GM21360 (cell line): ENCODE measurements at regions not wholly inside any gene's neighbourhood (a gene's known extent, or its start where the extent isn't known, plus 50 kb on each side); places are given as distances from the start of the nearest gene placed in this dataset.
"Not testable (repeated sequence)": the region's sequence is repeated elsewhere in the genome, so short reads cannot be mapped to it uniquely, and the experiment has no call there.

Experiments used
- ATAC-seq: cut with Tn5 transposase; IDR thresholded peaks from one replicate; pipeline ENCODE4 v1.9.1; 2021; ENCODE audit warnings: mild to moderate bottlenecking, moderate library complexity; ENCODE audit not compliant: unreplicated experiment

GRCh38 chr1:66455446-66455845 is 78.5 kb upstream of the SGIP1 start:
- no peak for ATAC-seq

GRCh38 chr1:66460776-66461175 is 73.2 kb upstream of the SGIP1 start:
- no peak for ATAC-seq

- ATAC-seq = no peak
Measured at GRCh38 chr1:66462313-66462712, 71.6 kb upstream of the SGIP1 start.

- no peak for ATAC-seq
Measured at GRCh38 chr1:66464351-66464750, 69.6 kb upstream of the SGIP1 start.

GRCh38 chr1:66464802-66465201 is 69.2 kb upstream of the SGIP1 start:
- ATAC-seq = no peak

GRCh38 chr1:66466695-66467094 is 67.3 kb upstream of the SGIP1 start:
- not testable (repeated sequence) for ATAC-seq

- ATAC-seq = no peak
Measured at GRCh38 chr1:66468722-66469121, 65.2 kb upstream of the SGIP1 start.

- no peak for ATAC-seq
Measured at GRCh38 chr1:66475940-66476339, 58.0 kb upstream of the SGIP1 start.

GRCh38 chr1:66476774-66477173 is 57.2 kb upstream of the SGIP1 start:
- ATAC-seq = no peak

GRCh38 chr1:66478116-66478515 is 55.8 kb upstream of the SGIP1 start:
- no peak for ATAC-seq

GRCh38 chr1:66480162-66480561 is 53.8 kb upstream of the SGIP1 start:
- no peak for ATAC-seq

- ATAC-seq = not testable (repeated sequence)
Measured at GRCh38 chr1:66481215-66481614, 52.7 kb upstream of the SGIP1 start.
